ENCODE measurements at regions not wholly inside any gene's neighbourhood (a gene's known extent, or its start where the extent isn't known, plus 50 kb on each side); places are given as distances from the start of the nearest gene placed in this dataset.

GRCh38 chr7:4561795-4562194 lies 120.3 kb upstream of the FOXK1 start:
- Histone ChIP-seq H3K27me3 (ENCODE audit: control insufficient read depth in 1 of 2, insufficient read depth in 2 of 2, low read length in 2 of 2) (peaks cover 0 to 5% of the 10 kb centered on the region in 2 experiments; a peak in 1 of 5 replicates), H3K4me2 (ENCODE audit: low read depth, low read length) (no peak overlapping the region), H3K9me3 (ENCODE audit: low read length) (peaks cover 5% of the 10 kb centered on the region; the same call in 1 of the 2 replicates), H3K9ac (ENCODE audit: insufficient read depth, low read depth, low read length) (no peak overlapping the region), H4K20me1 (ENCODE audit: insufficient read depth, low read length) (no peaks in the 10 kb centered on the region), H2AFZ (ENCODE audit: low read length) (no peak overlapping the region), H3K4me1 (ENCODE audit: insufficient read depth, low read length) (no peaks in the 10 kb centered on the region), H3K36me3 (replicated peaks in 1 of 2; ENCODE audit: control insufficient read depth in 1 of 2, insufficient read depth in 2 of 2, low read length in 2 of 2) (no peaks in the 10 kb centered on the region), H3K4me3 (replicated peaks in 1 of 3; ENCODE audit: insufficient read depth in 1 of 3, low read depth in 2 of 3, low read length in 3 of 3) (no peak overlapping the region), H3K79me2 (ENCODE audit: insufficient read depth, low read length) (no peaks in the 10 kb centered on the region), H3K27ac (ENCODE audit: extremely low read length, insufficient read depth, low read length) (no peak overlapping the region)
- intact Hi-C loops (cut with micrococcal nuclease; ENCODE audit: unreplicated experiment) (no loop called here), in situ Hi-C loops (cut with HindIII; ENCODE audit: extremely low pct_ligation_motif_present, low pct_unique_long_range_greater_than_20kb) (no loop called here)
- WGBS (ENCODE audit: low lambda C conversion rate), result 18% methylated on average over 3 of the region's 3 CpGs
- DNase-seq (ENCODE audit: low spot score) (no peak), ATAC-seq (no peak; the same call in 2 of the 3 replicates), FAIRE-seq (no peak)
- TF ChIP-seq MED13 (CRISPR knock-in tag; IDR thresholded peaks at IDR 0.05) (no peak), ZNF230 (CRISPR knock-in tag; IDR thresholded peaks at IDR 0.05) (no peak), MNT (IDR thresholded peaks at IDR 0.05) (no peak), RXRA (CRISPR knock-in tag; IDR thresholded peaks at IDR 0.05) (no peak), IKZF5 (CRISPR knock-in tag; IDR thresholded peaks at IDR 0.05) (no peak), TBX3 (IDR thresholded peaks at IDR 0.05; ENCODE audit: borderline replicate concordance) (no peak)
- POLR2A ChIA-PET, result interaction anchor here (0.6 kb wide), 1 partner anchor 1767 kb away, joined by 3 read pairs; no protein-coding TSS in a partner anchor
- CTCF ChIA-PET (ENCODE audit: low intra/inter-chr PET ratio, low total read pairs), result no interaction called here
- no TSS peak for BruUV-seq (replicated peaks)

DNA sequence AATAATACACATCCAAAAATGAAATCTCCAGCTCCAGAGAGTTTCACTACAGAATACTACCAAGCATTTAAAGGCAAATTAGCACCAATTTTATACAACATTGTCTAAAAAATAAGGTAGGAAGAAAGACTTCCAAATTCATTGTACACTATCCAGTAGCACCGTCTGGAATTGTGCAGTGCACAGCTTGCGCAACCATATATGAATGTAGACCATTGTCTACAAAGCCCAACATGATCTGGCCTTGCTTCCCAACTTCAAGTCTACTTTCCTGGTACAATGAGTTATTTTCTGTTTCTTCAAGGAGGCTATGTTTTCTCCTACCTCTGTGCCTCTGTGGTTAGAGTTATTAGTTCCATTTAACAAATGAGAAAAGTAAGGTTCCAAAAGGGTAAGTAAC lies 115.4 kb upstream of the FOXK1 start:
- Histone ChIP-seq H3K4me2 (ENCODE audit: low read depth, low read length) (no peak overlapping the region), H3K4me1 (ENCODE audit: insufficient read depth, low read length) (no peaks in the 10 kb centered on the region), H3K9me3 (ENCODE audit: low read length) (peaks cover 5% of the 10 kb centered on the region; the same call in 1 of the 2 replicates), H3K27me3 (ENCODE audit: control insufficient read depth in 1 of 2, insufficient read depth in 2 of 2, low read length in 2 of 2) (0 out of 5 replicates have a peak, but pooled peaks cover 0 to 5% of the 10 kb centered on the region in 2 experiments), H3K9ac (ENCODE audit: insufficient read depth, low read depth, low read length) (no peak overlapping the region), H3K79me2 (ENCODE audit: insufficient read depth, low read length) (no peaks in the 10 kb centered on the region), H2AFZ (ENCODE audit: low read length) (no peak overlapping the region), H3K36me3 (replicated peaks in 1 of 2; ENCODE audit: control insufficient read depth in 1 of 2, insufficient read depth in 2 of 2, low read length in 2 of 2) (no peaks in the 10 kb centered on the region), H4K20me1 (ENCODE audit: insufficient read depth, low read length) (no peaks in the 10 kb centered on the region), H3K4me3 (replicated peaks in 1 of 3; ENCODE audit: insufficient read depth in 1 of 3, low read depth in 2 of 3, low read length in 3 of 3) (no peak overlapping the region), H3K27ac (ENCODE audit: extremely low read length, insufficient read depth, low read length) (no peak overlapping the region)
- 45% methylated on average over 2 of the region's 2 CpGs for WGBS (ENCODE audit: low lambda C conversion rate)
- ChIA-PET CTCF (ENCODE audit: low intra/inter-chr PET ratio, low total read pairs) (no interaction called here), POLR2A (no interaction called here)
- intact Hi-C loops (cut with micrococcal nuclease; ENCODE audit: unreplicated experiment), result no loop called here
- no TSS peak for BruUV-seq (replicated peaks)
- FAIRE-seq, result no peak
- no peak for ATAC-seq
- in situ Hi-C loops (cut with HindIII; ENCODE audit: extremely low pct_ligation_motif_present, low pct_unique_long_range_greater_than_20kb), result no loop called here
- peak; percentile 87 for TF ChIP-seq CEBPB (IDR thresholded peaks at IDR 0.05; ENCODE audit: borderline replicate concordance, low read depth, low read length)
- TF ChIP-seq ZNF644 (CRISPR knock-in tag; IDR thresholded peaks at IDR 0.05; ENCODE audit: low read depth), result 0 out of 2 replicates have a peak, but pooled peaks have one; percentile 19
- no peak for TF ChIP-seq KDM2A (CRISPR knock-in tag; IDR thresholded peaks at IDR 0.05; ENCODE audit: borderline replicate concordance, low read depth)
- no peak for TF ChIP-seq ZSCAN31 (CRISPR knock-in tag; IDR thresholded peaks at IDR 0.05; ENCODE audit: low read depth)
- TF ChIP-seq CEBPG (CRISPR knock-in tag; IDR thresholded peaks at IDR 0.05), result peak; percentile 77
- no peak for DNase-seq (ENCODE audit: low spot score)

Measured in HepG2 (cell line).